ENCODE measurements at regions not wholly inside any gene's neighbourhood (a gene's known extent, or its start where the extent isn't known, plus 50 kb on each side); places are given as distances from the start of the nearest gene placed in this dataset.
A peak's percentile ranks its signal among the peaks of the same experiment; 100 is the strongest.

- no peak for DNase-seq (ENCODE audit: low read depth)
- no peak overlapping the region for H3K4me3 ChIP-seq (ENCODE audit: low read depth, low read length)
- TF ChIP-seq POLR2A (IDR thresholded peaks at IDR 0.05; ENCODE audit: extremely low read depth, insufficient read length) (no peak), MYC (IDR thresholded peaks at IDR 0.05; ENCODE audit: low read depth, low read length) (no peak), CTCF (IDR thresholded peaks at IDR 0.05; ENCODE audit: low read depth, low read length) (no peak)
- TF ChIP-seq, protein P1, sequence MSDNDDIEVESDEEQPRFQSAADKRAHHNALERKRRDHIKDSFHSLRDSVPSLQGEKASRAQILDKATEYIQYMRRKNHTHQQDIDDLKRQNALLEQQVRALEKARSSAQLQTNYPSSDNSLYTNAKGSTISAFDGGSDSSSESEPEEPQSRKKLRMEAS (IDR thresholded peaks at IDR 0.05; ENCODE audit: low read depth, low read length): no peak
Observed at GRCh38 chr14:98956181-98956580, 315.8 kb downstream of the BCL11B start.

DNA sequence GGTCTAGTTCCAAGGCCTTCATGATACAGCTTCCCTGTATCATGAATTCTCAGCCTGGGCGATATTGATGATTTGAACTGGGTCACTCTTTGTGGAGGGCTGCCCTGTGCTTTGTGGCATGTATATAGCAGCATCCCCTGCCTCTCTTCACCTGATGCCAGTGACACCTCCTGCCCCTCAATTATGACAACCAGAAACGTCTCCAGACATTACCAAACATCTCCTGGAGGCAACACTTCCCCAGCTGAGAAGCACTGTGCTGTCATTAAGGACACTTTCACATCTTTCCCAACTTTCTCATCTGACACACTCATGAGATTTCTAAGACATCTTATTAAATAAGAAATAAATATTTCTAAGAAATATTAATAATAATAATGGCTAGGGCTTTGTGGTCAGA lies 315.3 kb downstream of the BCL11B start:
- no peak for DNase-seq (ENCODE audit: low read depth)

DNA sequence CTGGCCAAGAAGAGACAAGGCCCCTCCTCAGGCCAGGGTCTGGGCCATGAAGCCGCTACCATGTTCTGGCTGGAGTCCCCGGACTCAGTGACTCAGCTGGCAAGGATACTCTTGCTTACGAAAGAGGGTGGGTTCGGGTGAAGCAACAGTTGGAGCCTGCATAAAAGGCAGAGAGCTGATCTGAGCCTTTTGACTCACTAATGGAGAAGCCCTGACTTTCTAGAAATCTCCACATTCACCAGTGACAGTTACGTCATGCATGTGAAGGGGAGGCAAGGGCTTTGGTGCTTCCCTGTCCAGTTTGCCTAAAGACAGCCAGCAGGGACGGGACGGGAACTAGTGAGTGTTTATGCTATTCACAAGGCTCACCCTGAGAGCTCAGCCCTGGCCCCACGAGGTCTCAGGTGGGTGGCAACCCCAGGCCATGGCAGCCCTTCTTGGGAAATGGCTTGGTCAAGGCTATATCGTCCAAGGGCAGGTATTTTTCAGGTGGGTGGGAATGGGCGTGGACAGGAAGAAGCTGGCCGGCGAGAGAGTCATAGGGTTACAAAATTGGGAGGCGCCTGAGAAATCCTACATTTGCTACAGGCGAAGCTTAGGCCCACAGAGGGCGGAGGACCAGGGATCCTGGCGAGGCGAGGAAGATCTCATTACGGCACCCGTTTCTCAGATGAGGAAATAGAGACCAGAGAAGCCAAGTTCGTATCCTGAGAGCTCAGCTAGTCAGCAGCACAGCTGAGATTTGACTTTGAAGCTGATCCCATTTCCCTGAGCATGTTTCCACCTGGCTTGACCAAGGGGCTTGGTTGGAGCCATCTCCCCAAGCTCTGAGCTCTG lies 314.6 kb downstream of the BCL11B start:
- TF ChIP-seq, protein P1 (IDR thresholded peaks at IDR 0.05; ENCODE audit: low read depth, low read length): no peak
- no peak for TF ChIP-seq POLR2A (IDR thresholded peaks at IDR 0.05; ENCODE audit: extremely low read depth, insufficient read length)
- TF ChIP-seq MYC (IDR thresholded peaks at IDR 0.05; ENCODE audit: low read depth, low read length): no peak
- no peak for TF ChIP-seq CTCF (IDR thresholded peaks at IDR 0.05; ENCODE audit: low read depth, low read length)
- no peak overlapping the region for H3K4me3 ChIP-seq (ENCODE audit: low read depth, low read length)
- DNase-seq (ENCODE audit: low read depth): peak; percentile 89

More for the DNA sequence above, 315.3 kb downstream of the BCL11B start:
- H3K4me3 ChIP-seq (ENCODE audit: low read depth, low read length): no peak overlapping the region
- no peak for TF ChIP-seq MYC (IDR thresholded peaks at IDR 0.05; ENCODE audit: low read depth, low read length)
- no peak for TF ChIP-seq POLR2A (IDR thresholded peaks at IDR 0.05; ENCODE audit: extremely low read depth, insufficient read length)
- TF ChIP-seq, protein P1 (IDR thresholded peaks at IDR 0.05; ENCODE audit: low read depth, low read length): no peak
- TF ChIP-seq CTCF (IDR thresholded peaks at IDR 0.05; ENCODE audit: low read depth, low read length): no peak

- no peak overlapping the region for H3K4me3 ChIP-seq (ENCODE audit: low read depth, low read length)
- TF ChIP-seq, protein P1 (IDR thresholded peaks at IDR 0.05; ENCODE audit: low read depth, low read length): no peak
- TF ChIP-seq CTCF (IDR thresholded peaks at IDR 0.05; ENCODE audit: low read depth, low read length): no peak
- TF ChIP-seq POLR2A (IDR thresholded peaks at IDR 0.05; ENCODE audit: extremely low read depth, insufficient read length): no peak
- TF ChIP-seq MYC (IDR thresholded peaks at IDR 0.05; ENCODE audit: low read depth, low read length): no peak
Observed at GRCh38 chr14:98958048-98958631, 313.9 kb downstream of the BCL11B start.

DNA sequence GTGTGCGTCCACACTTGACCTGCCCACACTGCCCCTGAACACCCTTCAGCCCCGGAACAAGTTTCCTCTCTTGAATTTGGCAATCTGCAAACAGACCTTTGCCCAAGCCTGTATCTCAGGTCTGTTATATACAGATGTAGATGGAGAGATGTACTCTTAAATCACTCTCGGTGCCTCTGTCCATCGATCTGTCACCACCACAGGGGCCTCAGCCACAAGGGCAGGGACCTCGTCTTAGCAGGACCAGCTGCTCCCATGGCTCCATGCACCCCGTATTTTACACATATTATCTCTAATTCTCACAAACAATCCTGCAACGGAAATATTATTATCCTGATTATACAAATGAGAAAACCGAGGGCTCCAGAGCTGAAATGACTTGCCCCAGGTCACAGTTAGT lies 313.4 kb downstream of the BCL11B start:
- TF ChIP-seq CTCF (IDR thresholded peaks at IDR 0.05; ENCODE audit: low read depth, low read length) (no peak), MYC (IDR thresholded peaks at IDR 0.05; ENCODE audit: low read depth, low read length) (no peak), POLR2A (IDR thresholded peaks at IDR 0.05; ENCODE audit: extremely low read depth, insufficient read length) (no peak)
- TF ChIP-seq, protein P1 (IDR thresholded peaks at IDR 0.05; ENCODE audit: low read depth, low read length): no peak

More at GRCh38 chr14:98958048-98958631, 313.9 kb downstream of the BCL11B start:
- no peak for DNase-seq (ENCODE audit: low read depth)

More for the DNA sequence above, 313.4 kb downstream of the BCL11B start:
- no peak overlapping the region for H3K4me3 ChIP-seq (ENCODE audit: low read depth, low read length)
- DNase-seq (ENCODE audit: low read depth): no peak

Data from NB4 (cell line).